RPMI8226 (cell line): ENCODE measurements at regions not wholly inside any gene's neighbourhood (a gene's known extent, or its start where the extent isn't known, plus 50 kb on each side); places are given as distances from the start of the nearest gene placed in this dataset.
"Not testable (repeated sequence)": the region's sequence is repeated elsewhere in the genome, so short reads cannot be mapped to it uniquely, and the experiment has no call there.

Source experiments
- DNase-seq: peaks from one replicate; pipeline ENCODE4 v3.0.0-alpha.2; 2015

DNA sequence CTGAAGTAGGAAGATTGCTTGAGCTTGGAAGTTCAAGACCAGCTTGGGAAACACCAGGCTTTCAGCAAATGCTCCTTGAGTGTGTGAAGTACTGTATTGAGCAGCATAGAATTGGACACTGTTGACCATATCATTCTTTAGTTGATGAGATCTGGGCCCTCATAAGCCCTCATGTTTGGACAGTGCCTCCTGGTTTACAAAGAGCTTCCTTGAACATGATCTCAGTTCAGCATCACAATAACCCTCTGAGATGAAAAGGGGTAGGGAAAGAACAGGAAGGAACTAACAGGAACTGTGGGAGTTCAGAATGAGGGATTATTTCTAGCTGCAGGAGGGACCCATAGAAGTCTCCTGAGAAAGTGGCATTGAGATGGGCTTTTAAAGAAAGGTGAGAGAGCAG lies 153.2 kb downstream of the C12orf75 start:
- no peak for DNase-seq

DNA sequence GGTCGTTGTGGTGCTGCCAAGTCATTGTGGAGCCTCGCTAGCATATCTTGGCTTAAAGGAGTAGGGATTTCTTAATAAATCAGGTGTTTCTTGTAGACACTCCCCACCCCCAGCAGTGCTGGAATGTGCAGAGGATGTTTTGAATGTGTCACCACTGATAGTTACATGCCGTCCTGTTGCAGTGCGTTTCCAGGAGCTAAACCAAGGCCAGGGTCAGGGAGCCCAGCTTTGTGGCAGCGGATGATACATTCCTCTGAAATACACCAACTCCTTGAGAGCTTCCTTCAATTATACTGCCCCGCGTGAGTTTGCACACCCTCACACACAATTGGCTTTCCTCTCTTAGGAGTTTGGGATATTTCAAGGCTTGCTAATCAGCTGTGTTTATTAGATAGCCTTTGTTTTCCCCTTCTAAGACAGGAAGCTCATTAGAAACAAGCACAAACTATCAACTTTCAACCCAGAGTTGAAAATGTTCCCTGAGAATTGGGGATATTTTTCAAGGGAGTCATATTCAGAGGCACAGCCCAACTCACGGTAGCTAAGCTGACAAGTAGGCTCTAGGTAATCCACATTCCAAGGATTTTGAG lies 154.9 kb downstream of the C12orf75 start:
- DNase-seq, result no peak

- no peak for DNase-seq
Observed at GRCh38 chr12:105485921-105486320, 155.4 kb downstream of the C12orf75 start.

- no peak for DNase-seq
Observed at GRCh38 chr12:105487963-105488362, 157.5 kb downstream of the C12orf75 start.

DNA sequence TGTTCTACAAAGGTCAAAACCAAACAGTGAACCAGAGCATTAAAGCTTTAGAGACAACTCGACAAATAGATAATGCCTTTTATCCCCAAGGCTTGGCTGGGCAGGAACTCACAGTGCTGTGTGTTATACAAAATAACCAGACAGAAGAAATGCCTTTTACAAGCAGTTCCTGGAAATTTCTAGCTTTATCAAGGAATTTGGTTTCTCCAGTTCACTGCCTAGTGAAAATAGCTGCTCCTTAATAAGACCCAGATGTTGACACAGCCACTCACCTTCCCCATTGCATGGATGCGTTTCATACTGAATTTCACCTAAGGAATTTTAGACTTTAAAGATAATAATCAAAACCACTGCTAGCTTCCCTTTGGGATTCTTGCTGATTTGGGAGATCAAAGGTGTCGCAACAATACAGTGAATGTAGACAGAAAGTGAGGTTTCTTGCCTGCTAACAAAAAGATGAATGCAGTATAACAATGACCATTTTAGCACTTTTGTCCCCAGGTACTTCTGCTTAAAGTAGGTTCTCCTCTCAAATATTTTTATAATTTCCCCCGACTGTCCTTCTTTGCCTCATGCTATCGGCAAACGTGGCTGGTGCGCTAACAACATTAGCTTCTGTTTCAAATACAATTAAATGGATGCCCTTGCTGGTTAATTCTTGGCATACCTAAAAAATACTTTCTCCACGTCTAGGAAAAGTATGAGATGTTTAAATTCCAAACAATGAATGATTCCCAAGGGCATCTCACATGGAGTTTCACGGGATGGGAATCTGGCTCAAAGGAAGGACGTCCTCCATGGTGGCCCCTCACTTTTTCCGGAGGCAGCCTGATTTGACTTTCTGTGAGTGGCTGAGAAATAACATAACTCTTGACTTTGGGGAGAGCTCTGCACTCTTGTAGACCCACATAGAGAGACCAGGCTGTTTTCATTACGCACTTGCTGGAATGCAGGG lies 162.4 kb downstream of the C12orf75 start:
- no peak for DNase-seq

DNA sequence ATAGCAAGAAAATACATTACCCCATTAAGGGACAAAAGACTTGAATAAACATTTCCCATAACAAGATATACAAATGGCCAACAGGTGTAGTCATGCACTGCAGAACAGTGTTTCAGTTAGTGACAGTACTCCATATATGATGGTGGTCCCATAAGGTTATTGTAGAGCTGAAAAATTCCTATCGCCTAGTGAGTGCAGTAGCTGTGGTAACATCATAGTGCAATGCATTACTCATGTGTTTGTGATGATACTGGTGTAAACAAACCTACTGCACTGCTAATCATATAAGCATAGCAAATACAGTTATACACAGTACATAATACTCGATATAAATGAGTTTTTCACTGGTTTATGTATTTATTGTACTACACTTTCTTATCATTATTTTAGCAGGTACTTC lies 168.7 kb downstream of the C12orf75 start:
- DNase-seq, result no peak

- DNase-seq, result not testable (repeated sequence)
Observed at GRCh38 chr12:105500676-105501075, 170.2 kb downstream of the C12orf75 start.

DNA sequence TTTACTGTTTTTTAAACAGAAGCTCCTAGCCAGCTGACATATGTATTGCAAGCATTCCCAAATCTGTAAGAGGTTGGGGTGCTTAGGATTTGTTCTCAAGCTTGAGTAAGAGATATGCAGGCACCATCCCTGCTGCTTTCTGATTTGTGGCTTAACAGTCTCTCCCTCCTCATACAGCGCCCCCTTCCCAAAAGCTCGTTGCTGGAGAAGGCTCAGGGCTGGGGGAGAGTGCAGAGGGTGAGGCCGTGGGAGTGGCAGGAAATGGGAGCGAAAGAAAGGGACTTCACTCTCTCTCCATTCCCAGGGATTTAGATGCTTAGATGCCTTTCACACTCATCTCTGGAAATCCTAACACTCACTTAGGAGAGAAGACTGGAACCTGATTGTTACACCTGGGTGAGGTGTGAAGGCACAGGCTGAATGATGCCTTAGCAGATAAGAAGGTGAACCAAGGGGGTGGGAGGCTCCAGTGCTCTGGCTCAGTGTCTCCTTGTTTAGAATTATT lies 172.0 kb downstream of the C12orf75 start:
- no peak for DNase-seq

DNA sequence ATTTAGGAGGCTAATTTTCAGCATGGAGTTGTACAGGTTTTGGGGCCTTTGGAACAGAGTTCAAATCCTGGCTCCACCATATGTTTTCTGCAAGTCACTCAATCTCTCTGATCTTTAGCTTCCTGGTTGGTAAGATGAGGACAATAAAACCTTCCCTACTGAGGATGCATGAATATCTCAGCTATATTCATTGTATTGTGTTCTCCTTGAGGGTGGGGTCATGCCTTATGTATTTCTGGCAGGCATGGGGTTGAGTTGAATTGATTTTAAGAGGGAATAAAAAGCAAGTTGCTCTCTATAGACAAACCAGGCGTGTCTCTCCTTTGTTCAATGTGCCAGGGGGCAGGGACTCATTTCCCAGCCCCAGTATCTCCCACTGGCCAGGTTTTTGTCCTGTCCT lies 173.1 kb downstream of the C12orf75 start:
- no peak for DNase-seq

- DNase-seq, result no peak
Observed at GRCh38 chr12:105504286-105504685, 173.8 kb downstream of the C12orf75 start.

- no peak for DNase-seq
Observed at GRCh38 chr12:105506678-105507310, 176.3 kb downstream of the C12orf75 start.

GRCh38 chr12:105507311-105508038 lies 177.0 kb downstream of the C12orf75 start:
- DNase-seq, result no peak

DNA sequence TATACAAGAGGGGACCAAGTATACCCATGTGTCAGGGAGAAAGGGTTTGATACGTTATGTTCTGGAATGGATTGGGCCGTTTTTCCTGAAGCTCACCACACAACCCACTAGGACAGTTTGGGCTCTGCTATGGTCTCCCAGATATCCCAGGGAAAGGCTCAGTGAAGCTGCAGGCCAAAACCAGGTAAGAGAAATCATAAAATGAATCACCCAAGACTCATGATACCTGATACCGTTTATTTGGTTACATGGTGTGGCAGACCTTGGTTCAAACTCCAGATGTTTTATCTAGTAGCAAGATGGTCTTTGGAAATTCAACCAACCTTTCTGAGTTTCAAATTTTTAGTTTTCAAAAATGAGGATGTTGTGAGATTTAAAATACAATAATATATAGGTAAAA lies 177.6 kb downstream of the C12orf75 start:
- no peak for DNase-seq

- no peak for DNase-seq
Observed at GRCh38 chr12:105510526-105510925, 180.0 kb downstream of the C12orf75 start.

- not testable (repeated sequence) for DNase-seq
Observed at GRCh38 chr12:105512861-105513260, 182.4 kb downstream of the C12orf75 start.

- no peak for DNase-seq
Observed at GRCh38 chr12:105522166-105522825, 191.8 kb downstream of the C12orf75 start.

GRCh38 chr12:105523164-105524057 lies 192.9 kb downstream of the C12orf75 start:
- no peak for DNase-seq

- no peak for DNase-seq
Observed at GRCh38 chr12:105524961-105525360, 194.5 kb downstream of the C12orf75 start.

GRCh38 chr12:105534068-105534467 lies 203.6 kb downstream of the C12orf75 start:
- no peak for DNase-seq

GRCh38 chr12:105535033-105535432 lies 204.5 kb downstream of the C12orf75 start:
- not testable (repeated sequence) for DNase-seq

GRCh38 chr12:105538880-105539279 lies 208.4 kb downstream of the C12orf75 start:
- no peak for DNase-seq
